VCaP (cell line): ENCODE measurements at regions not wholly inside any gene's neighbourhood (a gene's known extent, or its start where the extent isn't known, plus 50 kb on each side); places are given as distances from the start of the nearest gene placed in this dataset.

Experiments used
- H3K27ac ChIP-seq: fragments of 450-650 bp; 2 replicates; pipeline ENCODE4 v1.5.1; 2017
- TF ChIP-seq, protein P1 (sequence below): fragments of 450-650 bp; conservative IDR thresholded peaks from 2 replicates; pipeline ENCODE4 v1.5.1; 2017; ENCODE audit warnings: mild to moderate bottlenecking, moderate library complexity

DNA sequence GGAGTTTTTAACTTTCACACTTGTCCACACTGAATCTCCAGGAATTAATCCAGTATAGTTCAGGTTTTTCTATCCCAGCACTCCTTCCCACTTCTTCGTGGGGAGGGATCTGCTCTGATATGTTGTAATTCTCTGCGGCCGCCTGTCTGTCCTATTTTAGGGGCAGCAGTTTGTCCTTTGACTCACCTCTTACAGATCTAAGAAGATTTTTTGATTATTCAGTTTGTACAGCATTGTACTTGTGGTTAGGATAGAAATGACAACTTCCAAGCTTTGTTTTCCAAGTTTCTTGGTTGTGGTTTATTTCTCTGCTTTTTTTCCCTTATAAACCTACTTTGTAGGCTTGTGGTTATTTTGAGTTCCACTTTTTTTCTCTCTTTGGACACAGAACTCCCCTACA is 601.7 kb downstream of the SI start:
- TF ChIP-seq, protein P1, sequence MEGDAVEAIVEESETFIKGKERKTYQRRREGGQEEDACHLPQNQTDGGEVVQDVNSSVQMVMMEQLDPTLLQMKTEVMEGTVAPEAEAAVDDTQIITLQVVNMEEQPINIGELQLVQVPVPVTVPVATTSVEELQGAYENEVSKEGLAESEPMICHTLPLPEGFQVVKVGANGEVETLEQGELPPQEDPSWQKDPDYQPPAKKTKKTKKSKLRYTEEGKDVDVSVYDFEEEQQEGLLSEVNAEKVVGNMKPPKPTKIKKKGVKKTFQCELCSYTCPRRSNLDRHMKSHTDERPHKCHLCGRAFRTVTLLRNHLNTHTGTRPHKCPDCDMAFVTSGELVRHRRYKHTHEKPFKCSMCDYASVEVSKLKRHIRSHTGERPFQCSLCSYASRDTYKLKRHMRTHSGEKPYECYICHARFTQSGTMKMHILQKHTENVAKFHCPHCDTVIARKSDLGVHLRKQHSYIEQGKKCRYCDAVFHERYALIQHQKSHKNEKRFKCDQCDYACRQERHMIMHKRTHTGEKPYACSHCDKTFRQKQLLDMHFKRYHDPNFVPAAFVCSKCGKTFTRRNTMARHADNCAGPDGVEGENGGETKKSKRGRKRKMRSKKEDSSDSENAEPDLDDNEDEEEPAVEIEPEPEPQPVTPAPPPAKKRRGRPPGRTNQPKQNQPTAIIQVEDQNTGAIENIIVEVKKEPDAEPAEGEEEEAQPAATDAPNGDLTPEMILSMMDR: no peak
- no peak overlapping the region for H3K27ac ChIP-seq

DNA sequence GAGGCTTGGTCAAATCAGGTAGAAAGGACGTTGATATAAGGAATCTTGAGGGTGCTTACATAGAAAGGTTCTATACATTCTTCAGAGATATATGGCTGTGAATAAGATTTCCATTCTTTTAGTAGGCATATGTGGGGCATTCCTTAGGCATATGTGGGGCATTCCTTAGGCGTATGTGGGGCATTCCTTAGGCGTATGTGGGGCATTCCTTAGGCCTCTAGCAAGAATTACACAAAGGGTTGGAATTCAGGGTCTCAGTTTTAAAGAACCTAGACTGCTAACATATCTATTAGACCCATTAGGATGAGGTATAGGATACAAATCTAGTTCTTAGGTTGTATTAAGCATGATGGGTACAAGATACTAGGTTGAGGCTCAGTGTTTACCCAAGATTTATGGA is 607.8 kb downstream of the SI start:
- no peak overlapping the region for H3K27ac ChIP-seq
- TF ChIP-seq, protein P1: no peak

DNA sequence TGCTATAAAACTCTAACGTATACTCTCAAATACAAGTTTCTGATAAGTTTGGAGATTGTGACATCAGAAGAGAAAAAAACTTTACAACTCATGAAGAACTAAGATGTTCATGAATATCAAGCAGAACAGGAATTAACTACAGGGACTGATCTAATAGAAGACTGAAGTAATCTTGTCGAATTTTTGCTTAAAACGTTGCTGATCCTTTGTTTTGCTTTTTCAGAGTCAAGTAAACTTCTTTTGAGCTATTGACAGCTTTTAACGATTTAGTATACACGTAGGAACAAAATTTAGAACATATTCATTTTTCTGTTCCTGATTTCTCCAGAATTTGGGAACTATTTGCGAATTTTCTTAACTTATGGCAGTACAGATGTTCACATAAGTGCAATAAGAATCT is 610.2 kb downstream of the SI start:
- TF ChIP-seq, protein P1: no peak
- no peak overlapping the region for H3K27ac ChIP-seq

DNA sequence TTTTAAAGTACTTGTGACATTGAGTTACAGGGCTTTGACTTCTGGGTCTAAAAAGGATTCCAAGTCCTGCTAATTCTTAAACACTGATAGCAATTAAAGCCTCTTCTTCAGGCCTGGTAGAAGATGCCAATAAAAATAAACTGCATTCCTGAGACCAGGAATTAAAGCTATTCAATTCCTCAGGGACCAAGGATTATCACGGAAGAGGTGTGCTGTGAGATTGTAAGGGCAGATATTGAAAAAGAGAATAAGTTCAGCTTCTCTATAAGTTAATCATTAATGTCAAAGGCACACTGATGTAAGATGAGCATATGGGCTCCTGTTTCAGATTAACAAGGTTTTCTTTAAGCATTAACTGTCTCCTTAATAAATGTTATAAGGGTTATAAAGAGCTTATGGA is 611.3 kb downstream of the SI start:
- H3K27ac ChIP-seq: no peak overlapping the region; the same call in 1 of the 2 replicates
- TF ChIP-seq, protein P1: no peak

DNA sequence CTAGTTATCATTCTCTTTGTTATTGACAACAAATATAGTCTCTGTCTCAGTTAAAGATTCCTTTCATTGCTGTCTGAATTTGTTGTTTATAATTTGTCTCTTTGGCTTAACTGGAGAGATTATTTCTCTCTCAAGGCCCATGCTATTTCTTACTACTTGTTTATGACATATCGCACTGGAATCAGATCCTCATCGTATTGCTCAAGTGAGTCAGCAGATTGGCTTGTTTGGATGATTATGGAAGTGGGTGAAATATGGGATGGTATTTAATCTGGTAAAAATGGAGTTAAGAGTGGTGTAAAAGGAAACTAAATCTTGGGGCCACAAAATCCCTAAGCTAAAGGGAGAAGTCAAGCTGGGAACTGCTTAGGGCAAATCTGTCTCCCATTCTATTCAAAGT is 613.1 kb downstream of the SI start:
- H3K27ac ChIP-seq: no peak overlapping the region
- TF ChIP-seq, protein P1: no peak

DNA sequence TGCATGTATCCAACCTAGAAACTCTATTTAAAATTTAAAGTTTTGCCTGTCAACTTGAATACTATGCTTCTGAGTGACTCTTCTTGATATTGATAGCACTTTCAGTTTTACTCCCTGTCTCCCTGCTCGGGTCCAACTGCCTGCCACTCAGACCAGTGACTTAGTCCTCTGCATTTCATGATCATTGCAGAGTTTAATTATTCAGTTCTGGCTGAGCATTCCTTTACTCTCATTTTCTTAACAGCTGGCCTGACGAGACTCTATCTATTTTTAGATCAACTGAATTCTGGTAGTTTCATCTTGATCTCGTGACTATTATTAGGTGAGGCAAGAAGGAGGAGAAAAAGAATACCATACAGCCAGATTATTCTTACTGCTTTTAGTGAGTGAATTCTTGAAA is 617.4 kb downstream of the SI start:
- no peak overlapping the region for H3K27ac ChIP-seq
- TF ChIP-seq, protein P1: no peak

DNA sequence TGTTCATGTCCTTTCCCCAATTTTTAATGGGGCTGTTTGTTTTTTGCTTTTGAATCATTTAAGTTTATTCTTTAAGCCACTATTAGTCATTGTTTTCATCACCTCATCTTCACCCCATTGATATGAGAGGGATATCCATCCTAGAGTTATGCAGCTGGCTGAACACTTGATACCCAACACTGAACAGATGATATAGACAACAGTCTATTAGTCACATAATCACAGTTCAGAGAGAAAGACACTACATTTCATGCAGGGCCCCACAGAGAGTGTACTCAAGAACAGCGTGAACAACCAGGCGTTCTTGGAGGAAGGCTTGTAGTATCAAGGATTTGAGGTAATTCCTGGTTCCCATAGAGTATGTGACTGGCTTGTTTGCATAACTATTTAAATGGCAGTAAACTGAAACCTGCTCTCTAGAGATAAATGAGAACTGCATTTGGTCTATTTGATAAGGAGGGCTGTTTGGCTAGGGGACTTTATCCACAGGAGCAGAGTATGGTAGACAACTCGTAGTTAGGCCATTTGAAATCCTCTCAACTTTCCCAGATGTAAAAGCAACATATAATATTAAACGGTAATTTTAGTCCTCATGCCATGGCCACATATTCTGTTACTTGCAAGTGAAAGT is 618.7 kb downstream of the SI start:
- TF ChIP-seq, protein P1: no peak
- H3K27ac ChIP-seq: no peak overlapping the region

DNA sequence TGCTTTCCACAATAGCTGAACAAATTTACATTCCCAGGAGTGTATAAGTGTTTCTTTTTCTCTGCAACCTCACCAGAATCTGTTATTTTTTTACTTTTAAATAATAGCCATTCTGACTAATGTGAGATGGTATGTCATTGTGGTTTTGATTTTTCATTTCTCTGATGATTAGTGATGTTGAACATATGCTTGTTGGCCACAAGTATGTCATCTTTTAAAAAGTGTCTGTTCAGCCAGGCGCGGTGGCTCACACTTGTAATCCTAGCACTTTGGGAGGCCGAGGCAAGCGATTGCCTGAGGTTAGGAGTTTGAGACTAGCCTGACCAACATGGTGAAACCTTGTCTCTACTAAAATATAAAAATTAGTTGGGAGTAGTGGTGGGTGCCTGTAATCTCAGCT is 619.3 kb downstream of the SI start:
- H3K27ac ChIP-seq: no peak overlapping the region
- TF ChIP-seq, protein P1: no peak
